ENCODE measurements at regions not wholly inside any gene's neighbourhood (a gene's known extent, or its start where the extent isn't known, plus 50 kb on each side); places are given as distances from the start of the nearest gene placed in this dataset.

- DNase-seq (ENCODE audit: low read depth in 2 of 2, low spot score in 1 of 2), result no peak
These were observed 506.8 kb upstream of the LRATD1 start for GRCh38 chr2:14125624-14126293.

DNA sequence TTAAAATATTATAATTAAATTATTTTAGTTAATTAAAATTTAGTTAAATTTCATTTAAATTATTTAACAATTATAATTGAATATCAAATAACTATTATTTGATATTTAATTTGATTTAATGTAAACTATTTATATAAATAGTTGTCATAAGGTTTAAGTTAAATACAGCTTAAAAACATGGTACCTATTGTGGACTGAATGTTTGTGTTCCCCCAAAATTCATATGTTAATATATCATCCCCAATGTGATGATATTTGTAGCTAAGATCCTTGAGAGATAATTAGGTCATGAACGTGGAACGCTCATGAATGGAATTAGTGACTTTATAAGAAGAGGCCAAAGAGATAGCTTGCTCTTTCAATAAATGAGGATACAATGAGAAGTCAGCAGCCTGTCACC is 505.7 kb upstream of the LRATD1 start:
- no peak for DNase-seq (ENCODE audit: low read depth in 2 of 2, low spot score in 1 of 2)

- DNase-seq (ENCODE audit: low read depth in 2 of 2, low spot score in 1 of 2), result no peak
These were observed 504.8 kb upstream of the LRATD1 start for GRCh38 chr2:14127765-14128164.

DNA sequence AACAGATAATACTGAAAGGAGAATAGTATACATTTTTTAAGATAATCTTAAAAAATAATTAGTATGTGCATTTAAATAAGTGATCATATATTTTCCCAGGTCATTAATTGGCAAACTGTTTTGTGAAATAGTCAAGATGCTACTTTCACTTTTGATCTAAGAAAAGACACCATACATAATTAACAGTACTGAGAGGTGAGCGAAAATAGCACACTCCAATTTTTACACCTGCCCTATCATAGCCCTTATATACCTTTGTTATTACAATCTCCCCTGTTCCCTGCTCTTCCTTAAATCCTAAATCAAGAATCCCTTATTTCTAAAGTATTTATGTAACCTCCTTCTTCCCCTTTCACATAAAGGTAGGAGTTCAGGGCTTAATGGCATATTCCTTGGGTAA is 500.1 kb upstream of the LRATD1 start:
- no peak for DNase-seq (ENCODE audit: low read depth in 2 of 2, low spot score in 1 of 2)

GRCh38 chr2:14134771-14135170 is 497.7 kb upstream of the LRATD1 start:
- DNase-seq (ENCODE audit: low read depth in 2 of 2, low spot score in 1 of 2), result no peak

DNA sequence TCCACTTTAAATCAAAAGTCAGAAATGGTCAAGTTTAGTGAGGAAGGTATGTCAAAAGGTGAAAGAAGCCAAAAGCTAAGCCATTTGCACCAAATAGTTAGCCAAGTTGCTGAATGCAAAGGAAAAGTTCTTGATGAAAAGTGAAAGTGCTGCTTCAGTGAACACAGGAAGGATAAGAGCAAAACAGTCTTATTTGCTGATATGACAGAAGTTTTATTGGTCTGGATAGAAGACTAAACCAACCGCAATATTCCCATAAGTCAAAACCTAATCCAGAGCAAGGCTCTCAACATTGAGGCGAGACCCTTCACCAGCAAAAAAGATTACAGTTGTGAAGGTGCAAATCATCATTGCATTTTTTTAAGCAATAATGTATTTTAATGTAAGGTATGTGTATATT is 496.5 kb upstream of the LRATD1 start:
- no peak for DNase-seq (ENCODE audit: low read depth in 2 of 2, low spot score in 1 of 2)

GRCh38 chr2:14137643-14138042 is 494.9 kb upstream of the LRATD1 start:
- no peak for DNase-seq (ENCODE audit: low read depth in 2 of 2, low spot score in 1 of 2)

GRCh38 chr2:14140009-14140550 is 492.4 kb upstream of the LRATD1 start:
- no peak for DNase-seq (ENCODE audit: low read depth in 2 of 2, low spot score in 1 of 2)

DNA sequence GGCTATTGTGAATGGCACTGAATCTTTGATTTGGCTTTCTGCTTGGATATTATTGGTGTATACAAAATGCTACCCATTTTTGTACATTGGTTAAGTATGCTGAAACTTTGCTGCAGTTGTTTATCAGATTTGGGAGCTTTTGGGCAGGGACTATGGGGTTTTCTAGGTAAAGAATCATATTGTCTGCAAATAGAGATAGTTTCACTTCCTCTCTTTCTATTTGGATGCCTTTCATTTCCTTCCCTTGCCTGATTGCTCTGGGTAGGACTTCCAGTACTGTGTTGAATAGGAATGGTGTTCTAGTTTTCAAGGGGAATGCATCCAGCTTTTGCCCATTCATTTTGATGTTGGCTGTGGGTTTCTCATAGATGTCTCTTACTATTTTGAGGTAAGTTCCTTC is 489.1 kb upstream of the LRATD1 start:
- no peak for DNase-seq (ENCODE audit: low read depth in 2 of 2, low spot score in 1 of 2)

DNA sequence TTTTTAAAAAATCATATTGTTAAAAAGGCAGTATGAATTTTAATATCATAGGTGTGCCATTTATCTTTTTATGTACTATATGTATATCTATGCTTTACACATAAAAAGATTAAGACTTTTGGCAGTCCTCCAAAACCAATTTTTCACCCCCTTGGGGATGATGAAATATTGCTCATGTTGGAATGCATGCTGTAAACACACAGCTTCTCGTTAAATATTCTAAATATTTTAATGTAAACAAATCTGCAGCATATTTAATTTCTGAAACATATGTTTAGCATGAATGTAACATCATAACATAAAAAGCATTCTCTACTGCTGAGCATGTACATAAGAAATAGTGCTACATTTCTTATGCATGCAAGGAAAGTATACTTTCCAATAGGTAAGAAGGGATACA is 484.3 kb upstream of the LRATD1 start:
- no peak for DNase-seq (ENCODE audit: low read depth in 2 of 2, low spot score in 1 of 2)

- DNase-seq (ENCODE audit: low read depth in 2 of 2, low spot score in 1 of 2), result no peak
These were observed 474.7 kb upstream of the LRATD1 start for GRCh38 chr2:14157816-14158215.

DNA sequence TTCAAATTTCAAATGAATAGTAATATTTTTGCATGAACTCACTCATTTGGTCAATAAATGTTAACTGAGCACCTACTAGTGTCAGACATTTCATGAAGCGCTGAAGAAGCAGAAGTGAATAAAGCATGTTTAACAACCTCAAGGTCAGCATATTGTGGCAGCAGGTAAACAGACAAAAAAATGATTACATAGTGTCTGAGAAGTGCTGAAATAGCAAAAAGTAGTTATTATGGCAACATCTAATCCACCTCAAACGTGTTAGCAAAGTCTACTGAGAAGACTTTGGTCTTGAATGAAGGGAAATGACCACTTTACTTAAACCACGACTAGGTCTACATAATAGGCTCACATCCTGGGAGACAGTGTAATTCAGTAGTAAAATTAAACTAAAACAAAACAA is 452.2 kb upstream of the LRATD1 start:
- DNase-seq (ENCODE audit: low read depth in 2 of 2, low spot score in 1 of 2), result no peak

- DNase-seq (ENCODE audit: low read depth in 2 of 2, low spot score in 1 of 2), result no peak
These were observed 450.1 kb upstream of the LRATD1 start for GRCh38 chr2:14182227-14182946.

DNA sequence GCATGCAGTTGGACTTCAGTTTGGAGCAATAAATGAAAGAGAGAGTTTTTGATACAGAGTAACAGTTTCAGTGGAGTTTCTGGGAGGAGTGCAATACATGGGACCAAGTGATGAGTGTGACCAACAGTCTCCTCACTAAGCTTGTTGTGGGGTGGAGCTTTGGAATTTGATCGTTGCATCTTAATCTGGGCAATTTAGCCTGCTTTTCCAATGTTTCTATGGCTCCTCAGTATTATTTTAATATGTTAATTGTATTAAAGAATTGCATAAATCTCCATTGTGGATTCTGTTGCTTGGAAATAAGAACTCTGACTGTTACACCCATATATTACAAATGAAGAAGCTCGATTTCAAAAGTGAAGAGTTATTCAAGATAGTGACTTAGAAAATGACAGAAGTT is 446.6 kb upstream of the LRATD1 start:
- DNase-seq (ENCODE audit: low read depth in 2 of 2, low spot score in 1 of 2), result no peak

DNA sequence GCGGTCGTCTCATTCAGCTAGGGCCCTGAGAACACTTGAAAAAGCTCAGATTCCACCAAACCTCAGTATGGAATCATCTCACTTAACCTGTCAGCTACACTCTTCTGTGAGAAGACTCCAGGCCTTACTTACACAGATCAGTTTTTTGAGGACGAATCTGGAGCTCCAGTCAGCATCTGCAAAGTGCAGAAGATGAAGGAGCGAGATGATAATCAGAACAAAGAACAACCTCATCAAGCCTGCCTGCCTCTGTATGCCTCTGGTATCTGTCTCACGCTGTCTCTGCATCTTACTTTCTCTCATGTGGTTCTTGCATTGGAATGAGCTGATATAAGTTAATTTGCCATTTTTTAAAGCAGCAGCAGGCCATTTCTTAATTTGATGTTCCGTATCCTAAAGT is 444.1 kb upstream of the LRATD1 start:
- DNase-seq (ENCODE audit: low read depth in 2 of 2, low spot score in 1 of 2), result no peak

DNA sequence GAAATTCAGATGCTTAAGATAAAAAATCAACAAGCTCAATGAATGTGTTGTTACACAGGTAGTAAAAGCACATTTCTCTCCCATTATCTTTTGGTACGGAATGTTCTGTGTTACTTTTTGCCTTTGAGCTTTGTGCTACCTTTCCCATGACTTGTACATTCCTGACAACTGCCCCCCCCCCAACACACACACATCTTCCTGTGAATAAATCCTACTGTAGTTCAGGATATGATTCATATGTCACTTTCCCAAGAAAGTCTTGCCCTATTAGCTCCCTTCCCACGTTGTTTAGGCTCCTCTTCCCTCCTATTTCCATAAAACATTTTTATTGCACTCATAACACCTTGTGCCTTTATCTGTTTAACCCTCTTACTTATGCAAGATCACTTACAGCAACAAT is 442.6 kb upstream of the LRATD1 start:
- no peak for DNase-seq (ENCODE audit: low read depth in 2 of 2, low spot score in 1 of 2)

GRCh38 chr2:14194233-14194632 is 438.3 kb upstream of the LRATD1 start:
- no peak for DNase-seq (ENCODE audit: low read depth in 2 of 2, low spot score in 1 of 2)

GRCh38 chr2:14197293-14197692 is 435.2 kb upstream of the LRATD1 start:
- DNase-seq (ENCODE audit: low read depth in 2 of 2, low spot score in 1 of 2), result no peak

DNA sequence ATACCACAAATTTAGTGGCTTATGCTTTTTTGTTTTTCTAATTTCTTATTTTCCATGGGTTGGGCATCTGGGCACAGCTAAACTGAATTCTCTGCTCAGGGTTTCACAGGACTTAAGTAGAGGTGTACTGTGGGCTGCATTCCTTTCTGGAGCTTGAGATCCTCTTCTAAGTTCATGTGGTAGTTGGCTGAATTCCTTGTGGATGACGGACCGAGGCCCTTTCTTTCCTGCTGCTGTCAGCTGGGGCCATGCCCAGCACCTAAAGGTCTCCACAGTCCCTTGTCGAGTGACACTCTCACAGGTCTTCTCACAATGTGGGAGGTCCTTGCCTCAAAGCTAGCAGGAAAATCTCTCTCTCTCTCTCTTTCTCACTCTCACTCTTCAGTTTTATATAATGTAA is 433.5 kb upstream of the LRATD1 start:
- DNase-seq (ENCODE audit: low read depth in 2 of 2, low spot score in 1 of 2), result no peak

GRCh38 chr2:14219306-14219705 is 413.2 kb upstream of the LRATD1 start:
- no peak for DNase-seq (ENCODE audit: low read depth in 2 of 2, low spot score in 1 of 2)

DNA sequence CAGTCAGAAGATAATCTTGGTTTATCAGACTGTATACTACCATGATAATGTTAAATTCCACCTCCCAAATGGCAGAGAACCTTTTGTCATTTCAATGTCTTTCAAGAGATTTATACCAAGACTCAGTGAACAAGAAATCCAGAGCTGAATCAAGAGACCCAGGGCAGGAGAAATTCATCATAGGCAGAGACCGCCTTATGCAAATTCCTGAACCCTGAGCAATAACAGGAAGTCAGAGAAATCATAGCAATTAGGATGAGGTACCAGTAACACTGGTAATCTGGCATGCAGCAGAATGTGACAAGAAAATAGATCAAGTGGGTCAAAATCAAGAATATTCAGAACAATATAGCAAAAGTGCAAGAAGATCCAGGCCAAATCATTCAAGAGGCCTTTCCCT is 412.4 kb upstream of the LRATD1 start:
- no peak for DNase-seq (ENCODE audit: low read depth in 2 of 2, low spot score in 1 of 2)

DNA sequence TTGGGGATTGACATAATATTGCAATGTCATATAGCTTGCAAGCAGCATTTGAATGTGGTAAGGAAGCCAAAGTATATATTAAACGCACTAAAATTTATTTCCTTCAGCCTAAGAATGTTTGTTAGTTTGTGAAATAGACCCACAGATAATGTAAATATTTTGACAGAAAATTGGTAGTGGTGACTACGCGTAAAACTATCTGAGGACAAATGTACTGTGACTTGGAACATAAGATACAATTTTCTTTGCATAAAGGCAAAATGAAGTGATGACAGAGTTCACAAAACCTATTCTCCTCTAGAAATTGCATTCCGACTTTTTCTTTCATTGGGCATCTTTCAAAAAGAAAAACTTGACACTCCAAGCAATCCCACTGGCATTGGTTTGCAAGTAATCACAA is 411.1 kb upstream of the LRATD1 start:
- DNase-seq (ENCODE audit: low read depth in 2 of 2, low spot score in 1 of 2), result no peak

DNA sequence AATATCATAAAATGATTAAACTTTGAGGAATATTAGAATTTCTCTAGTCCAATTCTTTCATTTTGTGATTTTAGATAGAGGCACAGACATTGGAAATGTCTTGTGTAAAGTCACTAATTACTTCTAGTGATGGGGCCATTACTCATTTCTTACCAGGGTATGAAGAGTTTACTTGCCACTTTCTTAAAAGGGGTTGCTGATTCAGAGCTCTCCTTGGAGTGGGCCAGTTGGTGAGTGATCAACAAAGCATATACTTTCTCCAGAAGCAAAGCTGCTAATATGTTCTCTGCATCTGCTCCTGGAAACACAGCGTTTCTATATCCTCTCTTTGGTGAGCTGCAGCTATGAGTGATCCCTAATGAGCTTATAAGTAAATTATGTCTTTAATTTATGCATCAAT is 408.9 kb upstream of the LRATD1 start:
- no peak for DNase-seq (ENCODE audit: low read depth in 2 of 2, low spot score in 1 of 2)

All from stimulated activated CD8-positive, alpha-beta memory T cell treated with anti-CD3 and anti-CD28 coated beads, Interleukin-4, amount 100 ng/mL, for 1 hour (primary cell).